ENCODE measurements at regions not wholly inside any gene's neighbourhood (a gene's known extent, or its start where the extent isn't known, plus 50 kb on each side); places are given as distances from the start of the nearest gene placed in this dataset.

GRCh38 chr5:40277161-40277906 is 402.4 kb upstream of the PTGER4 start:
- peak in 1 of 5 experiments; percentile 92 for DNase-seq

GRCh38 chr5:40276426-40277102 is 403.2 kb upstream of the PTGER4 start:
- DNase-seq, result peak in 1 of 5 experiments; percentile 71

- DNase-seq, result no peak
These were observed 405.1 kb upstream of the PTGER4 start for GRCh38 chr5:40274568-40274967.

- DNase-seq, result no peak
These were observed 405.8 kb upstream of the PTGER4 start for GRCh38 chr5:40273936-40274335.

- no peak for DNase-seq
These were observed 408.2 kb upstream of the PTGER4 start for GRCh38 chr5:40271476-40271875.

- DNase-seq, result peak in 1 of 5 experiments; percentile 55
These were observed 409.4 kb upstream of the PTGER4 start for GRCh38 chr5:40270274-40270845.

GRCh38 chr5:40268088-40268487 is 411.6 kb upstream of the PTGER4 start:
- DNase-seq, result no peak

- DNase-seq, result no peak
These were observed 412.8 kb upstream of the PTGER4 start for GRCh38 chr5:40266952-40267351.

GRCh38 chr5:40261984-40262383 is 417.7 kb upstream of the PTGER4 start:
- no peak for DNase-seq

- no peak for DNase-seq
These were observed 419.4 kb upstream of the PTGER4 start for GRCh38 chr5:40260361-40260760.

- peak in 1 of 5 experiments; percentile 87 for DNase-seq
These were observed 421.5 kb upstream of the PTGER4 start for GRCh38 chr5:40258222-40258621.

GRCh38 chr5:40240671-40241070 is 439.0 kb upstream of the PTGER4 start:
- no peak for DNase-seq

GRCh38 chr5:40240111-40240510 is 439.6 kb upstream of the PTGER4 start:
- peak in 1 of 5 experiments; percentile 66 for DNase-seq

GRCh38 chr5:40238066-40238745 is 441.5 kb upstream of the PTGER4 start:
- DNase-seq, result no peak

GRCh38 chr5:40235471-40236400 is 444.0 kb upstream of the PTGER4 start:
- DNase-seq, result no peak

- no peak for DNase-seq
These were observed 446.4 kb upstream of the PTGER4 start for GRCh38 chr5:40233268-40233667.

- no peak for DNase-seq
These were observed 451.8 kb upstream of the PTGER4 start for GRCh38 chr5:40227931-40228330.

GRCh38 chr5:40227366-40227765 is 452.3 kb upstream of the PTGER4 start:
- no peak for DNase-seq

GRCh38 chr5:40226906-40227305 is 452.8 kb upstream of the PTGER4 start:
- DNase-seq, result no peak

GRCh38 chr5:40225147-40225546 is 454.6 kb upstream of the PTGER4 start:
- DNase-seq, result peak in 2 of 5 experiments; percentile 31 to 83

GRCh38 chr5:40224421-40224820 is 455.3 kb upstream of the PTGER4 start:
- DNase-seq, result no peak

GRCh38 chr5:40223884-40224402 is 455.8 kb upstream of the PTGER4 start:
- peak in 1 of 5 experiments; percentile 98 for DNase-seq
